H1 (cell line): ENCODE measurements at regions not wholly inside any gene's neighbourhood (a gene's known extent, or its start where the extent isn't known, plus 50 kb on each side); places are given as distances from the start of the nearest gene placed in this dataset.

ENCODE experiments used
- POLR2AphosphoS5 ChIP-seq: IDR thresholded peaks from 2 replicates; pipeline ENCODE4 v1.6.1; 2011; ENCODE audit warnings: low read depth, low read length
- TF ChIP-seq, protein P1 (sequence below), 3 experiments: IDR thresholded peaks; 1 replicate in 2 of 3; 2 replicates in 1 of 3; pipeline versions ENCODE4 v1.5.1 to v1.6.1; 2011; ENCODE audit warnings: low read length in 3 of 3, mild to moderate bottlenecking in 3 of 3, inconsistent platforms in 2 of 3, low read depth in 1 of 3, moderate library complexity in 1 of 3; ENCODE audit not compliant: insufficient read depth in 1 of 3; ENCODE audit errors: control extremely low read depth in 1 of 3

- TF ChIP-seq POLR2AphosphoS5: no peak
- TF ChIP-seq, protein P1, sequence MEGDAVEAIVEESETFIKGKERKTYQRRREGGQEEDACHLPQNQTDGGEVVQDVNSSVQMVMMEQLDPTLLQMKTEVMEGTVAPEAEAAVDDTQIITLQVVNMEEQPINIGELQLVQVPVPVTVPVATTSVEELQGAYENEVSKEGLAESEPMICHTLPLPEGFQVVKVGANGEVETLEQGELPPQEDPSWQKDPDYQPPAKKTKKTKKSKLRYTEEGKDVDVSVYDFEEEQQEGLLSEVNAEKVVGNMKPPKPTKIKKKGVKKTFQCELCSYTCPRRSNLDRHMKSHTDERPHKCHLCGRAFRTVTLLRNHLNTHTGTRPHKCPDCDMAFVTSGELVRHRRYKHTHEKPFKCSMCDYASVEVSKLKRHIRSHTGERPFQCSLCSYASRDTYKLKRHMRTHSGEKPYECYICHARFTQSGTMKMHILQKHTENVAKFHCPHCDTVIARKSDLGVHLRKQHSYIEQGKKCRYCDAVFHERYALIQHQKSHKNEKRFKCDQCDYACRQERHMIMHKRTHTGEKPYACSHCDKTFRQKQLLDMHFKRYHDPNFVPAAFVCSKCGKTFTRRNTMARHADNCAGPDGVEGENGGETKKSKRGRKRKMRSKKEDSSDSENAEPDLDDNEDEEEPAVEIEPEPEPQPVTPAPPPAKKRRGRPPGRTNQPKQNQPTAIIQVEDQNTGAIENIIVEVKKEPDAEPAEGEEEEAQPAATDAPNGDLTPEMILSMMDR (IDR thresholded peaks at IDR 0.05; ENCODE audit: control extremely low read depth in 1 of 3, insufficient read depth in 1 of 3, low read depth in 1 of 3, low read length in 3 of 3): no peak
These were observed 61.2 kb upstream of the CCDC91 start for GRCh38 chr12:28129031-28129430.
